ENCODE measurements at regions not wholly inside any gene's neighbourhood (a gene's known extent, or its start where the extent isn't known, plus 50 kb on each side); places are given as distances from the start of the nearest gene placed in this dataset.

GRCh38 chr22:47335958-47336357, 573.5 kb downstream of the TBC1D22A start:
- TF ChIP-seq CTCF (IDR thresholded peaks at IDR 0.05; ENCODE audit: insufficient read depth, low read depth, low read length, missing control alignments): no peak
- no peak for DNase-seq (ENCODE audit: low read depth)
- no peak overlapping the region for H3K4me3 ChIP-seq (ENCODE audit: low read length)

- TF ChIP-seq CTCF (IDR thresholded peaks at IDR 0.05; ENCODE audit: insufficient read depth, low read depth, low read length, missing control alignments): no peak
- no peak for DNase-seq (ENCODE audit: low read depth)
- H3K4me3 ChIP-seq (ENCODE audit: low read length): no peak overlapping the region
Observed at GRCh38 chr22:47335460-47335859, 573.0 kb downstream of the TBC1D22A start.

- TF ChIP-seq CTCF (IDR thresholded peaks at IDR 0.05; ENCODE audit: insufficient read depth, low read depth, low read length, missing control alignments): no peak
- no peak overlapping the region for H3K4me3 ChIP-seq (ENCODE audit: low read length)
- DNase-seq (ENCODE audit: low read depth): no peak
Observed at GRCh38 chr22:47334601-47335000, 572.2 kb downstream of the TBC1D22A start.

GRCh38 chr22:47333625-47334024, 571.2 kb downstream of the TBC1D22A start:
- no peak overlapping the region for H3K4me3 ChIP-seq (ENCODE audit: low read length)
- no peak for TF ChIP-seq CTCF (IDR thresholded peaks at IDR 0.05; ENCODE audit: insufficient read depth, low read depth, low read length, missing control alignments)
- peak; percentile 18 for DNase-seq (ENCODE audit: low read depth)

- no peak for TF ChIP-seq CTCF (IDR thresholded peaks at IDR 0.05; ENCODE audit: insufficient read depth, low read depth, low read length, missing control alignments)
- no peak for DNase-seq (ENCODE audit: low read depth)
- H3K4me3 ChIP-seq (ENCODE audit: low read length): no peak overlapping the region
Observed at GRCh38 chr22:47332246-47332980, 570.0 kb downstream of the TBC1D22A start.

- H3K4me3 ChIP-seq (ENCODE audit: low read length): no peak overlapping the region
- DNase-seq (ENCODE audit: low read depth): no peak
- no peak for TF ChIP-seq CTCF (IDR thresholded peaks at IDR 0.05; ENCODE audit: insufficient read depth, low read depth, low read length, missing control alignments)
Observed at GRCh38 chr22:47331750-47332149, 569.3 kb downstream of the TBC1D22A start.

Data from epithelial cell of esophagus (primary cell).